HCT116 (cell line): ENCODE measurements at regions not wholly inside any gene's neighbourhood (a gene's known extent, or its start where the extent isn't known, plus 50 kb on each side); places are given as distances from the start of the nearest gene placed in this dataset.

Experiments used
- ATAC-seq: fragments of 200-7000 bp; cut with Tn5 transposase; 2 replicates; pipeline ENCODE4 v1.9.1; 2020; ENCODE audit warnings: mild to moderate bottlenecking, moderate library complexity
- BruUV-seq: library from RNA; stranded (reverse); fragments of 400-500 nt; replicated peaks from 2 replicates; lab custom pipeline; 2021; lab: Mats Ljungman, UMichigan
- CTCF ChIA-PET: fragments of 300-600 bp; sonication (Branson Sonifier 250); formaldehyde crosslinking; loops from one replicate; lab custom pipeline; 2021; ENCODE audit warnings: antibody characterized with exemption; lab: Charles Lee
- POLR2A ChIA-PET: fragments of 300-600, 350-600 bp; sonication (Branson Sonifier 250); formaldehyde crosslinking; loops from one replicate; lab custom pipeline; 2021; ENCODE audit warnings: antibody characterized with exemption; lab: Charles Lee
- RAD21 ChIA-PET, 2 experiments: fragments of 300-600 bp; sonication (Branson Sonifier 250); formaldehyde crosslinking; loops; one replicate each; lab custom pipeline; 2023; ENCODE audit warnings: low total read pairs in 2 of 2; ENCODE audit not compliant: uncharacterized antibody in 2 of 2, unreplicated experiment in 2 of 2, low non-redundant PET in 1 of 2; lab: Charles Lee
- DNase-seq: peaks from one replicate; pipeline ENCODE4 v3.0.0-alpha.2; 2010; ENCODE audit warnings: low read depth, low spot score
- H2AFZ ChIP-seq: fragments of 200-600 bp; shearing (Covaris generic), sonication (generic); 2 replicates; pipeline ENCODE4 v1.6.1; 2017; ENCODE audit warnings: low read depth, mixed run types, mixed read lengths, antibody characterized with exemption, low read length; ENCODE audit not compliant: poor library complexity, severe bottlenecking
- H3K27ac ChIP-seq: 2 replicates; pipeline ENCODE4 v1.5.1; 2012; ENCODE audit warnings: low read depth, low read length
- H3K27me3 ChIP-seq: fragments of 200-600 bp; sonication (generic); 2 replicates; pipeline ENCODE4 v1.6.1; 2016; ENCODE audit warnings: mixed run types, low read length, mixed read lengths; ENCODE audit not compliant: insufficient read depth
- H3K36me3 ChIP-seq, 2 experiments: fragments of 200-500 bp in 1 of 2; fragments of 200-600 bp in 1 of 2; sonication (Bioruptor generic) in 1 of 2; sonication (generic) in 1 of 2; 2 replicates each; pipeline versions ENCODE4 v1.5.1 to v1.6.1; 2014 to 2016; ENCODE audit warnings: low read length in 2 of 2, inconsistent platforms in 1 of 2, mixed read lengths in 1 of 2, mixed run types in 1 of 2; ENCODE audit not compliant: insufficient read depth in 2 of 2, control insufficient read depth in 1 of 2
- H3K4me1 ChIP-seq, 2 experiments: fragments of 200-600 bp in 1 of 2; sonication (generic) in 1 of 2; 2 replicates each; pipeline versions ENCODE4 v1.5.1 to v1.6.1; 2012 to 2017; ENCODE audit warnings: low read length in 2 of 2, inconsistent platforms in 1 of 2, mild to moderate bottlenecking in 1 of 2, mixed read lengths in 1 of 2, mixed run types in 1 of 2, moderate library complexity in 1 of 2; ENCODE audit not compliant: insufficient read depth in 2 of 2, control insufficient read depth in 1 of 2
- H3K4me2 ChIP-seq: fragments of 200-600 bp; sonication (generic); 2 replicates; pipeline ENCODE4 v1.6.1; 2017; ENCODE audit warnings: mixed run types, low read length, mixed read lengths
- H3K4me3 ChIP-seq, 2 experiments: fragments of 200-600 bp in 1 of 2; sonication (generic) in 1 of 2; replicated peaks in 1 of 2; 2 replicates each; pipeline ENCODE4 v1.5.1; 2011 to 2016; ENCODE audit warnings: low read length in 2 of 2, control low read depth in 1 of 2, low read depth in 1 of 2, mild to moderate bottlenecking in 1 of 2, mixed read lengths in 1 of 2, mixed run types in 1 of 2
- H3K79me2 ChIP-seq: fragments of 200-600 bp; sonication (generic); 2 replicates; pipeline ENCODE4 v1.6.1; 2017; ENCODE audit warnings: mild to moderate bottlenecking, mixed run types, low read length, moderate library complexity, mixed read lengths; ENCODE audit not compliant: insufficient read depth
- H3K9ac ChIP-seq: fragments of 200-600 bp; sonication (generic); 2 replicates; pipeline ENCODE4 v1.6.1; 2016; ENCODE audit warnings: low read length, mixed read lengths
- H3K9me2 ChIP-seq: fragments of 200-600 bp; sonication (generic), shearing (Covaris generic); 2 replicates; pipeline ENCODE4 v1.6.1; 2017; ENCODE audit warnings: mixed run types, mild to moderate bottlenecking, moderate library complexity; ENCODE audit not compliant: insufficient read depth
- H3K9me3 ChIP-seq, 2 experiments: fragments of 200-500 bp in 1 of 2; fragments of 200-600 bp in 1 of 2; sonication (Bioruptor generic) in 1 of 2; sonication (generic) in 1 of 2; 2 replicates each; pipeline ENCODE4 v1.6.1; 2014 to 2017; ENCODE audit warnings: low read length in 2 of 2, mixed read lengths in 2 of 2, inconsistent platforms in 1 of 2, low read depth in 1 of 2, mild to moderate bottlenecking in 1 of 2, mixed run types in 1 of 2, moderate library complexity in 1 of 2; ENCODE audit not compliant: control insufficient read depth in 1 of 2, insufficient read depth in 1 of 2
- H4K20me1 ChIP-seq: fragments of 200-600 bp; sonication (generic), shearing (Covaris generic); 2 replicates; pipeline ENCODE4 v1.6.1; 2017; ENCODE audit warnings: mixed run types, mild to moderate bottlenecking, moderate library complexity; ENCODE audit not compliant: insufficient read depth
- ATF3 ChIP-seq: IDR thresholded peaks from 2 replicates; pipeline ENCODE4 v1.6.1; 2012
- CBX3 ChIP-seq: IDR thresholded peaks from 2 replicates; pipeline ENCODE4 v1.6.1; 2012; ENCODE audit warnings: low read depth
- CEBPB ChIP-seq: IDR thresholded peaks from 2 replicates; pipeline ENCODE4 v1.6.1; 2012; ENCODE audit warnings: low read depth
- EGR1 ChIP-seq: IDR thresholded peaks from 2 replicates; pipeline ENCODE4 v1.6.1; 2012; ENCODE audit warnings: low read depth
- ELF1 ChIP-seq: IDR thresholded peaks from 2 replicates; pipeline ENCODE4 v1.6.1; 2012; ENCODE audit warnings: low read depth, borderline replicate concordance
- EZH2phosphoT487 ChIP-seq: fragments of 200-600 bp; IDR thresholded peaks from 2 replicates; pipeline ENCODE4 v1.6.1; 2018; ENCODE audit warnings: antibody characterized with exemption, borderline replicate concordance
- FOSL1 ChIP-seq: IDR thresholded peaks from 2 replicates; pipeline ENCODE4 v1.6.1; 2012; ENCODE audit warnings: low read depth
- JUND ChIP-seq: IDR thresholded peaks from 2 replicates; pipeline ENCODE4 v1.6.1; 2012
- POLR2A ChIP-seq: IDR thresholded peaks from 2 replicates; pipeline ENCODE4 v1.7.0; 2011; ENCODE audit warnings: borderline replicate concordance; ENCODE audit not compliant: insufficient read depth, insufficient read length; ENCODE audit errors: extremely low read depth
- POLR2AphosphoS5 ChIP-seq: IDR thresholded peaks from 2 replicates; pipeline ENCODE4 v1.6.1; 2011; ENCODE audit warnings: mild to moderate bottlenecking, low read depth, low read length, moderate library complexity
- RAD21 ChIP-seq: IDR thresholded peaks from 2 replicates; pipeline ENCODE4 v1.6.1; 2012; ENCODE audit warnings: low read depth, mild to moderate bottlenecking
- SIN3A ChIP-seq: IDR thresholded peaks from 2 replicates; pipeline ENCODE4 v1.6.1; 2012; ENCODE audit warnings: low read depth
- SP1 ChIP-seq: IDR thresholded peaks from 2 replicates; pipeline ENCODE4 v1.6.1; 2012; ENCODE audit warnings: low read depth
- SRF ChIP-seq: IDR thresholded peaks from 2 replicates; pipeline ENCODE4 v1.6.1; 2012; ENCODE audit warnings: low read depth
- TCF7L2 ChIP-seq: IDR thresholded peaks from 2 replicates; pipeline ENCODE4 v1.7.0; 2011; ENCODE audit warnings: borderline replicate concordance, inconsistent platforms; ENCODE audit not compliant: insufficient read depth, insufficient read length; ENCODE audit errors: extremely low read depth
- ZBTB33 ChIP-seq: IDR thresholded peaks from 2 replicates; pipeline ENCODE4 v1.6.1; 2011; ENCODE audit warnings: mild to moderate bottlenecking, low read length, moderate library complexity; ENCODE audit not compliant: insufficient replicate concordance; ENCODE audit errors: extremely low read depth
- ZFX ChIP-seq: fragments of 450-650 bp; IDR thresholded peaks from 2 replicates; pipeline ENCODE4 v1.6.1; 2017
- ZNF274 ChIP-seq: fragments of 200-500 bp; sonication (Bioruptor generic); IDR thresholded peaks from 2 replicates; pipeline ENCODE4 v1.6.1; 2014; ENCODE audit warnings: mild to moderate bottlenecking, low read depth, low read length, inconsistent platforms
- intact Hi-C: fragments of 100-400 bp; cut with micrococcal nuclease; formaldehyde crosslinking; loops from 2 replicates; pipeline ENCODE4 v1.10.0; 2022

GRCh38 chr5:101278011-101278687 lies 375.1 kb upstream of the ST8SIA4 start:
- no peak for ATAC-seq
- TF ChIP-seq SRF (no peak), POLR2AphosphoS5 (no peak), ATF3 (no peak), JUND (no peak), ELF1 (no peak), FOSL1 (0 out of 2 replicates have a peak, but pooled peaks have one; percentile 18)
- intact Hi-C loops: no loop called here

GRCh38 chr5:101271945-101272344 lies 368.9 kb upstream of the ST8SIA4 start:
- intact Hi-C loops: no loop called here
- no peak overlapping the region for H3K27ac ChIP-seq
- POLR2A ChIA-PET: no interaction called here
- H2AFZ ChIP-seq: no peak overlapping the region
- H3K9me2 ChIP-seq: no peaks in the 10 kb centered on the region
- RAD21 ChIA-PET: no interaction called here
- no peaks in the 10 kb centered on the region for H4K20me1 ChIP-seq
- no peaks in the 10 kb centered on the region for H3K9me3 ChIP-seq
- BruUV-seq: no TSS peak
- no peak overlapping the region for H3K4me2 ChIP-seq
- no peaks in the 10 kb centered on the region for H3K79me2 ChIP-seq
- H3K27me3 ChIP-seq: no peaks in the 10 kb centered on the region
- H3K4me1 ChIP-seq: no peaks in the 10 kb centered on the region
- no peaks in the 10 kb centered on the region for H3K36me3 ChIP-seq
- no peak overlapping the region for H3K4me3 ChIP-seq
- H3K9ac ChIP-seq: no peak overlapping the region
- ATAC-seq: no peak
- no peak for DNase-seq
- CTCF ChIA-PET: no interaction called here
- TF ChIP-seq SRF (no peak), SIN3A (no peak), SP1 (no peak), POLR2AphosphoS5 (no peak), TCF7L2 (no peak), ZNF274 (no peak), ELF1 (no peak), ZFX (no peak), JUND (no peak), CEBPB (no peak), ATF3 (no peak), ZBTB33 (no peak), CBX3 (no peak), POLR2A (no peak), RAD21 (no peak), EZH2phosphoT487 (no peak), EGR1 (no peak)

More at GRCh38 chr5:101278011-101278687, 375.1 kb upstream of the ST8SIA4 start:
- no peak overlapping the region for H3K4me3 ChIP-seq
- ChIA-PET CTCF (no interaction called here), RAD21 (no interaction called here), POLR2A (no interaction called here)
- H3K4me2 ChIP-seq: no peak overlapping the region
- H3K9me2 ChIP-seq: no peaks in the 10 kb centered on the region
- DNase-seq: no peak
- H2AFZ ChIP-seq: no peak overlapping the region
- no peak overlapping the region for H3K27ac ChIP-seq
- no peaks in the 10 kb centered on the region for H3K27me3 ChIP-seq
- H4K20me1 ChIP-seq: no peaks in the 10 kb centered on the region
- BruUV-seq: no TSS peak
- no peaks in the 10 kb centered on the region for H3K79me2 ChIP-seq
- H3K4me1 ChIP-seq: 0 out of 4 replicates have a peak, but pooled peaks cover 0 to 4% of the 10 kb centered on the region in 2 experiments
- no peaks in the 10 kb centered on the region for H3K36me3 ChIP-seq
- no peak overlapping the region for H3K9ac ChIP-seq
- no peaks in the 10 kb centered on the region for H3K9me3 ChIP-seq
